ENCODE measurements at regions not wholly inside any gene's neighbourhood (a gene's known extent, or its start where the extent isn't known, plus 50 kb on each side); places are given as distances from the start of the nearest gene placed in this dataset.

DNA sequence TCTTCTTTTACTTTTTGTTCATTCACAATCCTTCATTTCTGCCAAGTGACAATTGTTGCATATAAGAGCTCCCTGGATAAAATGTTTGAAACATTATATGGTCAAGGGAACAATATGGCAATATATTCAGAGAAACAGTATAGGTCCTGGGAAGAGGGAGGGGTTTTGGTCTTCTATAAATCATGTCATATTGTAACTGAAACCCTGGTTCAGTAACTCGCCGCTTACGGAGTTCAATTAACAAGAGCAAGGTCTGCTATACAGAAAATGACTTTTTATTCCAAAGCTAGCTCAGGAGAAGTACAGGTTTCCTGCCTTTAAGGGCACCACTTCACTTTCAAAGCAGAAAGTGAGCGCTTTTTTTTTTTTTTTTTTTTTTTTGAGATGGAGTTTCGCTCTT, 522.1 kb upstream of the TGFBR2 start:
- Histone ChIP-seq H3K4me3 (no peak overlapping the region), H3K27me3 (no peaks in the 10 kb centered on the region), H3K36me3 (no peaks in the 10 kb centered on the region), H3K4me1 (no peaks in the 10 kb centered on the region), H3K27ac (no peak overlapping the region), H3K9me3 (no peaks in the 10 kb centered on the region)
- DNase-seq (ENCODE audit: extremely low spot score in 2 of 2): no peak
- TF ChIP-seq POLR2A (IDR thresholded peaks at IDR 0.05) (no peak), POLR2AphosphoS5 (IDR thresholded peaks at IDR 0.05; ENCODE audit: insufficient read depth in 1 of 2, low read depth in 1 of 2) (no peak)
- TF ChIP-seq, protein P1, sequence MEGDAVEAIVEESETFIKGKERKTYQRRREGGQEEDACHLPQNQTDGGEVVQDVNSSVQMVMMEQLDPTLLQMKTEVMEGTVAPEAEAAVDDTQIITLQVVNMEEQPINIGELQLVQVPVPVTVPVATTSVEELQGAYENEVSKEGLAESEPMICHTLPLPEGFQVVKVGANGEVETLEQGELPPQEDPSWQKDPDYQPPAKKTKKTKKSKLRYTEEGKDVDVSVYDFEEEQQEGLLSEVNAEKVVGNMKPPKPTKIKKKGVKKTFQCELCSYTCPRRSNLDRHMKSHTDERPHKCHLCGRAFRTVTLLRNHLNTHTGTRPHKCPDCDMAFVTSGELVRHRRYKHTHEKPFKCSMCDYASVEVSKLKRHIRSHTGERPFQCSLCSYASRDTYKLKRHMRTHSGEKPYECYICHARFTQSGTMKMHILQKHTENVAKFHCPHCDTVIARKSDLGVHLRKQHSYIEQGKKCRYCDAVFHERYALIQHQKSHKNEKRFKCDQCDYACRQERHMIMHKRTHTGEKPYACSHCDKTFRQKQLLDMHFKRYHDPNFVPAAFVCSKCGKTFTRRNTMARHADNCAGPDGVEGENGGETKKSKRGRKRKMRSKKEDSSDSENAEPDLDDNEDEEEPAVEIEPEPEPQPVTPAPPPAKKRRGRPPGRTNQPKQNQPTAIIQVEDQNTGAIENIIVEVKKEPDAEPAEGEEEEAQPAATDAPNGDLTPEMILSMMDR (IDR thresholded peaks at IDR 0.05): no peak
- intact Hi-C loops (cut with DNase I): no loop called here

GRCh38 chr3:30084971-30085403, 521.4 kb upstream of the TGFBR2 start:
- Histone ChIP-seq H3K4me1 (no peaks in the 10 kb centered on the region), H3K4me3 (no peak overlapping the region), H3K9me3 (no peaks in the 10 kb centered on the region), H3K36me3 (no peaks in the 10 kb centered on the region), H3K27ac (no peak overlapping the region), H3K27me3 (no peaks in the 10 kb centered on the region)
- no peak for DNase-seq (ENCODE audit: extremely low spot score in 2 of 2)
- TF ChIP-seq, protein P1 (IDR thresholded peaks at IDR 0.05): no peak
- TF ChIP-seq POLR2A (IDR thresholded peaks at IDR 0.05) (no peak), POLR2AphosphoS5 (IDR thresholded peaks at IDR 0.05; ENCODE audit: insufficient read depth in 1 of 2, low read depth in 1 of 2) (no peak)
- intact Hi-C loops (cut with DNase I): no loop called here

- H3K27me3 ChIP-seq: no peaks in the 10 kb centered on the region
- H3K4me3 ChIP-seq: no peak overlapping the region
- TF ChIP-seq POLR2AphosphoS5 (IDR thresholded peaks at IDR 0.05; ENCODE audit: insufficient read depth in 1 of 2, low read depth in 1 of 2): no peak
- TF ChIP-seq, protein P1 (IDR thresholded peaks at IDR 0.05): no peak
- no peak for TF ChIP-seq POLR2A (IDR thresholded peaks at IDR 0.05)
- no peaks in the 10 kb centered on the region for H3K4me1 ChIP-seq
- no peaks in the 10 kb centered on the region for H3K9me3 ChIP-seq
- intact Hi-C loops (cut with DNase I): no loop called here
- H3K27ac ChIP-seq: no peak overlapping the region
- no peaks in the 10 kb centered on the region for H3K36me3 ChIP-seq
- no peak for DNase-seq (ENCODE audit: extremely low spot score in 2 of 2)
Observed at GRCh38 chr3:30085486-30085885, 520.9 kb upstream of the TGFBR2 start.

DNA sequence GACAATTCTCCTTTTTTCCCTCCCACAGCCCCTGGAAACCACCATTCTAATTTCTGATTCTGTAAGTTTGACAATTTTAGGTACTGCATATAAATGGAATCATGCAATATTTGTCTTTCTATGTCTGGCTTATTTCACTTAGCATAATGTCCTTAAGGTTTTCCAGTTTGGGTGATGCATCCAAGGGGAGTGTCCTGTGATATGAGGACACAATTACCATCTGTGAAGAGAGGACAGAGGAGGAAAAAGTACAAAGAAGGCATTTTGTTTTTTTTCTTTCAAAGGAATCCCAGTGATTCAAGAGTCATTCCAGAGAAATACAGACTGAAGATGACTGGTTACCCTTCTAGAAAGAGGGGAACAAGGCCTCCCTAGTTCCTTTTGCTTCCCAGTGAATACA, 514.7 kb upstream of the TGFBR2 start:
- no peak overlapping the region for H3K27ac ChIP-seq
- no peak overlapping the region for H3K4me3 ChIP-seq
- TF ChIP-seq POLR2A (IDR thresholded peaks at IDR 0.05) (no peak), POLR2AphosphoS5 (IDR thresholded peaks at IDR 0.05; ENCODE audit: insufficient read depth in 1 of 2, low read depth in 1 of 2) (no peak)
- TF ChIP-seq, protein P1 (IDR thresholded peaks at IDR 0.05): no peak
- no peaks in the 10 kb centered on the region for H3K27me3 ChIP-seq
- no peaks in the 10 kb centered on the region for H3K9me3 ChIP-seq
- H3K4me1 ChIP-seq: no peaks in the 10 kb centered on the region
- intact Hi-C loops (cut with DNase I): no loop called here
- H3K36me3 ChIP-seq: no peaks in the 10 kb centered on the region
- no peak for DNase-seq (ENCODE audit: extremely low spot score in 2 of 2)

- no peak for DNase-seq (ENCODE audit: extremely low spot score in 2 of 2)
- no peak overlapping the region for H3K27ac ChIP-seq
- no peaks in the 10 kb centered on the region for H3K4me1 ChIP-seq
- no peaks in the 10 kb centered on the region for H3K27me3 ChIP-seq
- intact Hi-C loops (cut with DNase I): no loop called here
- no peaks in the 10 kb centered on the region for H3K36me3 ChIP-seq
- no peak overlapping the region for H3K4me3 ChIP-seq
- H3K9me3 ChIP-seq: no peaks in the 10 kb centered on the region
- TF ChIP-seq POLR2A (IDR thresholded peaks at IDR 0.05) (no peak), POLR2AphosphoS5 (IDR thresholded peaks at IDR 0.05; ENCODE audit: insufficient read depth in 1 of 2, low read depth in 1 of 2) (no peak)
- TF ChIP-seq, protein P1 (IDR thresholded peaks at IDR 0.05): no peak
Observed at GRCh38 chr3:30097022-30097650, 509.3 kb upstream of the TGFBR2 start.
